HG03039 (cell line): ENCODE measurements at regions not wholly inside any gene's neighbourhood (a gene's known extent, or its start where the extent isn't known, plus 50 kb on each side); places are given as distances from the start of the nearest gene placed in this dataset.
"Not testable (repeated sequence)": the region's sequence is repeated elsewhere in the genome, so short reads cannot be mapped to it uniquely, and the experiment has no call there.

Source experiments
- ATAC-seq: cut with Tn5 transposase; IDR thresholded peaks from one replicate; pipeline ENCODE4 v1.9.1; 2021; ENCODE audit warnings: mild to moderate bottlenecking, moderate library complexity; ENCODE audit not compliant: unreplicated experiment

- ATAC-seq: no peak
Observed at GRCh38 chr10:131822013-131822691, 78.7 kb upstream of the PPP2R2D start.

GRCh38 chr10:131822692-131823245, 78.0 kb upstream of the PPP2R2D start:
- no peak for ATAC-seq

GRCh38 chr10:131823601-131824099, 77.2 kb upstream of the PPP2R2D start:
- not testable (repeated sequence) for ATAC-seq

GRCh38 chr10:131824371-131825149, 76.2 kb upstream of the PPP2R2D start:
- ATAC-seq: no peak

- no peak for ATAC-seq
Observed at GRCh38 chr10:131825150-131825848, 75.5 kb upstream of the PPP2R2D start.

- ATAC-seq: no peak
Observed at GRCh38 chr10:131825960-131826650, 74.7 kb upstream of the PPP2R2D start.

- no peak for ATAC-seq
Observed at GRCh38 chr10:131829156-131829930, 71.5 kb upstream of the PPP2R2D start.

- no peak for ATAC-seq
Observed at GRCh38 chr10:131830446-131831130, 70.2 kb upstream of the PPP2R2D start.

- ATAC-seq: no peak
Observed at GRCh38 chr10:131831561-131831960, 69.2 kb upstream of the PPP2R2D start.

GRCh38 chr10:131832056-131832685, 68.6 kb upstream of the PPP2R2D start:
- ATAC-seq: no peak

GRCh38 chr10:131833013-131833412, 67.8 kb upstream of the PPP2R2D start:
- ATAC-seq: no peak

GRCh38 chr10:131833446-131834080, 67.2 kb upstream of the PPP2R2D start:
- ATAC-seq: no peak

GRCh38 chr10:131834152-131834810, 66.5 kb upstream of the PPP2R2D start:
- no peak for ATAC-seq

- no peak for ATAC-seq
Observed at GRCh38 chr10:131838966-131839742, 61.7 kb upstream of the PPP2R2D start.

GRCh38 chr10:131839880-131840787, 60.7 kb upstream of the PPP2R2D start:
- not testable (repeated sequence) for ATAC-seq

- no peak for ATAC-seq
Observed at GRCh38 chr10:131840788-131841118, 60.1 kb upstream of the PPP2R2D start.
